T-helper 17 cell (primary cell): ENCODE measurements at regions not wholly inside any gene's neighbourhood (a gene's known extent, or its start where the extent isn't known, plus 50 kb on each side); places are given as distances from the start of the nearest gene placed in this dataset.
"Not testable (repeated sequence)": the region's sequence is repeated elsewhere in the genome, so short reads cannot be mapped to it uniquely, and the experiment has no call there.

ENCODE experiments used
- ATAC-seq: fragments of 150-1000 bp; cut with Tn5 transposase; 2 replicates; pipeline ENCODE4 v1.10.0; 2021; ENCODE audit warnings: mild to moderate bottlenecking, moderate library complexity
- DNase-seq, 3 donors: peaks; one replicate each; pipeline versions ENCODE4 v3.0.0 to v3.0.0-alpha.2; 2020 to 2021
- H3K9me3 ChIP-seq: one replicate; pipeline ENCODE4 v1.7.0; 2013; ENCODE audit warnings: low read length, mild to moderate bottlenecking; ENCODE audit not compliant: control insufficient read depth, poor library complexity, severe bottlenecking
- H3K27ac Mint-ChIP-seq: one replicate; pipeline ENCODE4 v1.8.0; 2022; ENCODE audit warnings: mild to moderate bottlenecking, moderate library complexity, mixed read lengths
- H3K27me3 Mint-ChIP-seq: one replicate; pipeline ENCODE4 v1.8.0; 2022; ENCODE audit warnings: mixed read lengths
- H3K36me3 Mint-ChIP-seq: one replicate; pipeline ENCODE4 v1.8.0; 2022; ENCODE audit warnings: low read depth, mixed read lengths
- H3K4me1 Mint-ChIP-seq: one replicate; pipeline ENCODE4 v1.8.0; 2022; ENCODE audit warnings: mild to moderate bottlenecking, mixed read lengths
- H3K4me3 Mint-ChIP-seq: one replicate; pipeline ENCODE4 v1.8.0; 2022; ENCODE audit warnings: mild to moderate bottlenecking, moderate library complexity, mixed read lengths

- ATAC-seq (no peak), DNase-seq (no peak)
- Mint-ChIP-seq H3K36me3 (no peaks in the 10 kb centered on the region), H3K4me3 (no peak overlapping the region), H3K27ac (no peak overlapping the region), H3K27me3 (no peaks in the 10 kb centered on the region), H3K4me1 (no peaks in the 10 kb centered on the region)
- no peaks in the 10 kb centered on the region for H3K9me3 ChIP-seq
Measured at GRCh38 chr10:108000365-108000764, 835.9 kb upstream of the SORCS1 start.

DNA sequence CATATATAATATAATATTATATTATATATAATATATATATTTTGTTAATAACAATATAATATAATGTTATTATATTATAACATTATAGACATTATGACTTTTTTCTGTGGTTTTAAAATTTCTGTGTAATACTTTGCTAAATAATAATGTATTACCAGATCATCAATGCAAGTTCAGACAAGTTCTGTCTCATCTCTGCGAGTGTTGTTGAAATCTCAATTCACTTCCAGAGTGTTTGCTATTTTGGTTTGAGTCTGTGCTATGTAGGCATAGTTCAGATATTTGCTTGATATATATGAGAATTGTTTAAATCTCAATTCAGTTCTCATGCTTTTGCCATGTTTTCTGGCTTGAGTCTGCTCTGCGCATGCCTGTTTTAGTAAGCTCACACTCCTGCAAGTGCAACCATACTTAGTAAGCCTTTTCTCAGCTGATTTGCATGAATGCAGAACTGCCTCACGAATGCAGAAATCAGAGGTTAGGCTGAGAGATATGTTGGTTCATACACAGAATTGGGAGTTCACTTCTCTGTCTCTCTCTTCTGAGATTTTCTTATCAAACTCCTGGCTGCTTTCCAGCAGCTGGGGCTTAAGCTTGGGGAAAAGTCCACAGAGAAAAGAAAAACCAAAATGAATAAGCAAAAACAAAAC lies 830.2 kb upstream of the SORCS1 start:
- Mint-ChIP-seq H3K27ac (no peak overlapping the region), H3K4me3 (no peak overlapping the region), H3K27me3 (no peaks in the 10 kb centered on the region), H3K36me3 (no peaks in the 10 kb centered on the region), H3K4me1 (no peaks in the 10 kb centered on the region)
- ATAC-seq: no peak
- H3K9me3 ChIP-seq: no peaks in the 10 kb centered on the region
- DNase-seq: no peak

DNA sequence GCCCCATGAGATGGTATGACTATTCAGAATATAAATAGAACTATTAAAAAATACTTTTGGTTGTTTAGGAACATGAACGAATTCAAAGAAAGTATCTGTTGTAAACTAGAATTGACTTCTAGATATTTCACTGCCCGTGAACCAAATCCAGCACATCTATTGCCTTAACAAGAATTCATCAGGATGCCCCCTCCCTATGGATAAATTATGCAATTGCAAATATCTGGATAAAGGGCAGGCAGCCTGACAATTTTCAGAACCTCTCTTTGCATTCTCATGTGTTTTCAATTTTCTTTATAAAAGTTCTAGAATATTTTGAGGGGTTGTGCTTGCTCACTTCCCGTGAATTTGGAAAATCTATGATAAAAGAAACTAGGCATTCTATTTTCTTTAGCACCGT lies 822.1 kb upstream of the SORCS1 start:
- Mint-ChIP-seq H3K4me3 (no peak overlapping the region), H3K36me3 (no peaks in the 10 kb centered on the region), H3K4me1 (no peaks in the 10 kb centered on the region), H3K27ac (no peak overlapping the region), H3K27me3 (no peaks in the 10 kb centered on the region)
- peaks cover 3% of the 10 kb centered on the region for H3K9me3 ChIP-seq
- DNase-seq: no peak
- no peak for ATAC-seq

GRCh38 chr10:107984581-107984980 lies 820.1 kb upstream of the SORCS1 start:
- H3K36me3 Mint-ChIP-seq: no peaks in the 10 kb centered on the region
- no peak for ATAC-seq

DNA sequence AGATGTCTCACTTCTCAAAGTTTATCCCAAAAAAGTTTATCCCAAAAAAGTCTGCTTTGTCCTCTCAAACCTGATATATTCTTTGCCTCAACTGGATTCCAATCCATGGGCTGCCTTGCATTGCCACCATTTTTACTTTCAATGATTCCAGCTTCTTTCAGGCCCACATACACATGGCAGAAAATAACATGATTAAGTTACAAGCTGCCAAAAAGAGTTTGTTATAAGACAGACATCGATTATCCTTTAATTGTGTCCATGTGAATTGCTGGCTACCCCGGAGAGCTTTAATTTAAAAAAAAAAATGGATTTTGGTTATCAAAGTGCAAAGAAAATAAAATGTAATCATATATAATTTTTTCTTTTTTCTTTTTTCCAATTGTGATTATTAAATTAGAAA lies 819.6 kb upstream of the SORCS1 start:
- Mint-ChIP-seq H3K4me1 (no peaks in the 10 kb centered on the region), H3K4me3 (no peak overlapping the region), H3K27me3 (no peaks in the 10 kb centered on the region), H3K27ac (no peak overlapping the region), H3K36me3 (no peaks in the 10 kb centered on the region)
- H3K9me3 ChIP-seq: peaks cover 3% of the 10 kb centered on the region
- DNase-seq (no peak), ATAC-seq (no peak)

More at GRCh38 chr10:107984581-107984980, 820.1 kb upstream of the SORCS1 start:
- Mint-ChIP-seq H3K27ac (no peak overlapping the region), H3K27me3 (no peaks in the 10 kb centered on the region), H3K4me3 (no peak overlapping the region), H3K4me1 (no peaks in the 10 kb centered on the region)
- H3K9me3 ChIP-seq: peaks cover 3% of the 10 kb centered on the region
- DNase-seq: no peak

DNA sequence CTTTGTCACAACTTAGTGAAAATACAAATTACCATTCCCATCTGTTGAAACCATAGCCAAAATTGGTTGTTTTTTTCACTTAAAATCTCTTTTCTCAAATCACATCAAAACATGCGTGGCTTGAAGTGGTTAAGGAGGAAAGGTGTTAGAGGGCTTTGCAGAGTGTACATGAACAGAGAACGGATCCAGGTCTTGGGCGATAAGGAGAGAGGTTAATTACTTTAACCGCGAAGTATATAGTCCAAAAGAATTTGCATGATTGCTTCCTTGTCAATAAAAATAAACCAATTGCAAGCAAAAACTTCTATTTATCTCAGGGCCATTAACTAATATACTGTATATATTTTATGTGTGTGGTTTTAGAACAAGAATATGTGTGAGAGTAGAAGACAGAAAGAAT lies 813.9 kb upstream of the SORCS1 start:
- H3K9me3 ChIP-seq: no peaks in the 10 kb centered on the region
- Mint-ChIP-seq H3K4me1 (no peaks in the 10 kb centered on the region), H3K4me3 (no peak overlapping the region), H3K27ac (no peak overlapping the region), H3K27me3 (no peaks in the 10 kb centered on the region), H3K36me3 (no peaks in the 10 kb centered on the region)
- no peak for DNase-seq
- no peak for ATAC-seq

- no peak for DNase-seq
- no peak overlapping the region for H3K27ac Mint-ChIP-seq
- no peaks in the 10 kb centered on the region for H3K36me3 Mint-ChIP-seq
- no peaks in the 10 kb centered on the region for H3K4me1 Mint-ChIP-seq
- H3K9me3 ChIP-seq: no peaks in the 10 kb centered on the region
- H3K4me3 Mint-ChIP-seq: no peak overlapping the region
- ATAC-seq: no peak
- no peaks in the 10 kb centered on the region for H3K27me3 Mint-ChIP-seq
Measured at GRCh38 chr10:107971973-107972372, 807.5 kb upstream of the SORCS1 start.

- H3K4me1 Mint-ChIP-seq: no peaks in the 10 kb centered on the region
- H3K36me3 Mint-ChIP-seq: no peaks in the 10 kb centered on the region
- DNase-seq (no peak), ATAC-seq (no peak)
- no peaks in the 10 kb centered on the region for H3K9me3 ChIP-seq
- H3K4me3 Mint-ChIP-seq: no peak overlapping the region
- H3K27me3 Mint-ChIP-seq: no peaks in the 10 kb centered on the region
- no peak overlapping the region for H3K27ac Mint-ChIP-seq
Measured at GRCh38 chr10:107971411-107971810, 806.9 kb upstream of the SORCS1 start.

DNA sequence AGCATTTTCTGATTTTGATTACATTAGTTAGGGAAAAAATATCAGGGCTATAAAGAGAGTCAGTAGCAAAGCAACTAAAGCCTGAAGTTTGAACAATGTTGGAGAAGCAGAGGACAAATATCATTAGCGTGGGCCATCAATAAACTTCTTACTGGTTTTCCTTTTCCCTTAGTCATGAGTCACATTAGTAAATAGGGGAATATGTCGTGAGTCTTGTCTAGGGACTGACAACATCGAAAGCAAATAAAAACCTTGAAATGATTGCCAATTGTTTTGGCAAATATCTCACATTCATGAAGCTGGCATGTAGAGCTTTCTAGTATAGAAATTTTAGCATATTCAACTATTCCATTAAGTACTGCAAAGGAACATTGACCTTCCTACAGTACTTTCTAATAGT lies 806.0 kb upstream of the SORCS1 start:
- Mint-ChIP-seq H3K36me3 (no peaks in the 10 kb centered on the region), H3K4me3 (no peak overlapping the region), H3K4me1 (no peaks in the 10 kb centered on the region), H3K27me3 (no peaks in the 10 kb centered on the region), H3K27ac (no peak overlapping the region)
- DNase-seq (no peak), ATAC-seq (no peak)
- no peaks in the 10 kb centered on the region for H3K9me3 ChIP-seq

GRCh38 chr10:107969936-107970335 lies 805.4 kb upstream of the SORCS1 start:
- Mint-ChIP-seq H3K4me1 (no peaks in the 10 kb centered on the region), H3K36me3 (no peaks in the 10 kb centered on the region), H3K4me3 (no peak overlapping the region)

GRCh38 chr10:107966826-107967225 lies 802.3 kb upstream of the SORCS1 start:
- no peaks in the 10 kb centered on the region for H3K9me3 ChIP-seq
- no peak for DNase-seq
- no peak for ATAC-seq
- Mint-ChIP-seq H3K27me3 (no peaks in the 10 kb centered on the region), H3K27ac (no peak overlapping the region), H3K4me1 (no peaks in the 10 kb centered on the region), H3K36me3 (no peaks in the 10 kb centered on the region), H3K4me3 (no peak overlapping the region)

More at GRCh38 chr10:107969936-107970335, 805.4 kb upstream of the SORCS1 start:
- Mint-ChIP-seq H3K27me3 (no peaks in the 10 kb centered on the region), H3K27ac (no peak overlapping the region)
- DNase-seq (no peak), ATAC-seq (no peak)
- H3K9me3 ChIP-seq: no peaks in the 10 kb centered on the region

DNA sequence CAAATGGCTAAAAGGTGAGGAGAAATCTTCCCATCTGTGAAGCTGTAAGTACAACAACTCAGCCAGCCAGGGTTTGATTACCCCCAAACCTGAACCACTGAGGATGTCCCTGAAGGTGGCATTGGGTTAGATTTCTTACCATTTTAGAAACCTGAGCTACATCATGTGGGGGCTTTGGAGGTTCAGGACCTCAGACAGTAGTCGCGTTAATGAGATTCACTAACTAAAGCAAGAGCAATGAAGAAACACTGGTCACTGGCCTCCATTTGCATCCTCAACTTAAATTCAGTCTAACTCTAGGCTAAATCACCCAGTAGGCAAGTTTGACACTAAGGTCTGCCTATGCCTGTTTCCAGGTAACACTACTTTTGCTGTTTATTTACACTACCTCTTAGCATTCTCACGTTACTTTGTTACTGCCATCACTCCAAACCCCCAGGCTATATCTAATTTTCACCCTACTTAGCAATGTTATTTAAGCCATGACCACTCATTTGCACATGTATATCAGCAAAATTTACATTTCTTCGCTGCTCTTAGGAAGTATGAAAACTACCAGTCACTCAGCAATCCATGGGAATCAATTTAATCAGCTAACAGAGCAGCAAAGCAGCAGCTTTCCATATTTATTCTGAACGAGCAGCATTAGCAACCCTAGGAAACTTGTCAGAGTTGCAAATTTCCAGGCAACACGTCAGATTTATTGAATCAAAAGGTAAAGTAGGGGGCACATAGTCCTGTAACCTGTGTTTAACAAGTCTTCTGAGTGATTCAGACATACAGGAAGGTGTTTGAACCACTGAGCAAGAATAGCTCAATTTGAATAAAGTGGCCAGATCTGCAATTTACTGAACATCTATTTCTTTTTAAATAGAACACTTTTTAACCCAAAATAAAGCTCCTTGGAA lies 788.4 kb upstream of the SORCS1 start:
- ATAC-seq: no peak
- Mint-ChIP-seq H3K27me3 (no peaks in the 10 kb centered on the region), H3K27ac (no peak overlapping the region), H3K36me3 (no peaks in the 10 kb centered on the region), H3K4me1 (no peaks in the 10 kb centered on the region), H3K4me3 (no peak overlapping the region)
- DNase-seq: no peak
- H3K9me3 ChIP-seq: no peaks in the 10 kb centered on the region

DNA sequence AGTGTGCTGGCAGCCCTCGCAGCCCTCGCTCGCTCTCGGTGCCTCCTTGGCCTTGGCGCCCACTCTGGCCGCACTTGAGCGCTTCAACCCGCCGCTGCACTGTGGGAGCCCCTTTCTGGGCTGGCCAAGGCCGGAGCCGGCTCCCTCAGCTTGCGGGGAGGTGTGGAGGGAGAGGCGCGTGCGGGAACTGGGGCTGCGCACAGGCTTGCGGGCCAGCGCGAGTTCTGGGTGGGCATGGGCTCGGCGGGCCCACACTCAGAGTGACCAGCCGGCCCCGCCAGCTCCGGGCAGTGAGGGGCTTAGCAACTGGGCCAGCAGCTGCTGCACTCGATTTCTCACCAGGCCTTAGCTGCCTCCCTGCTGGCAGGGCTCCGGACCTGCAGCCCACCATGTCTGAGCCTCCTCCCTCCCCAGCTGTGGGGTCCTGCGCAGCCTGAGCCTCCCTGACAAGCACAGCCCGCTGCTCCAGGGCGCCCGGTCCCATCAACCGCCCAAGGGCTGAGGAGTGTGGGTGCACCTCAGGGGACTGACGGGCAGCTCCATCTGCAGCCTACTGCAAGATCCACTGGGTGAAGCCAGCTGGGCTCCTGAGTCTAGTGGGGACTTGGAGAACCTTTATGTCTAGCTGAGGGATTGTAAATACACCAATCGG lies 786.0 kb upstream of the SORCS1 start:
- not testable (repeated sequence) for H3K4me1 Mint-ChIP-seq, H3K27me3 Mint-ChIP-seq, H3K36me3 Mint-ChIP-seq, ATAC-seq, H3K9me3 ChIP-seq, H3K4me3 Mint-ChIP-seq, H3K27ac Mint-ChIP-seq
- DNase-seq: peak in 1 of 3 donors; percentile 10
